Sigmoid colon (tissue), 4 donors: ENCODE measurements at regions not wholly inside any gene's neighbourhood (a gene's known extent, or its start where the extent isn't known, plus 50 kb on each side); places are given as distances from the start of the nearest gene placed in this dataset.
"Not testable (repeated sequence)": the region's sequence is repeated elsewhere in the genome, so short reads cannot be mapped to it uniquely, and the experiment has no call there.

ENCODE experiments used
- POLR2A ChIP-seq, 2 donors: fragments of 450-650 bp; IDR thresholded peaks; one replicate each; pipeline ENCODE4 v1.6.1; 2016; ENCODE audit warnings: antibody characterized with exemption in 2 of 2, mild to moderate bottlenecking in 2 of 2, moderate library complexity in 2 of 2
- POLR2AphosphoS5 ChIP-seq, 4 donors: sonication (generic); formaldehyde crosslinking; IDR thresholded peaks; one replicate each; pipeline ENCODE4 v1.6.1; 2017; ENCODE audit warnings: antibody characterized with exemption in 4 of 4
- TF ChIP-seq, protein P1 (sequence below), 4 experiments: fragments of 450-650 bp in 3 of 4; fragments of 200-600 bp in 1 of 4; IDR thresholded peaks; one replicate each; pipeline ENCODE4 v1.5.1; 2016 to 2019; ENCODE audit warnings: antibody characterized with exemption in 4 of 4, mild to moderate bottlenecking in 3 of 4, moderate library complexity in 2 of 4

DNA sequence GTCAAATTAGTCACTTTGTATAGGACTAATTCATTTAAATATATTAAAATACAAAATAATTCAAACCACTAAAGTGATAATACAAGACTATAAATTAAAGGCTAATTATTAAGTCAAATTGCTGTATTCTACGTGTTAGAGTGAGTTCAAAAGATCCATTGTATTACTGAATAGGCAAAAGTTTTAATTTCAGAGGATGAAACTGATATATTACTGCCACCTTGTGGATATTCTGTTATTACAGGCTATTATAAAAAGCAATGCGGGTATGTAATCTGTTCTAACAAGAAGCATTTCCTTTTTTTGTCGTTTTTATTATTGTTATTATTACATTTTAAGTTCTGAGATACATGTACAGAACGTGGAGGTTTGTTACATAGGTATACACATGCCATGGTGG is 66.7 kb upstream of the XKR3 start:
- TF ChIP-seq, protein P1, sequence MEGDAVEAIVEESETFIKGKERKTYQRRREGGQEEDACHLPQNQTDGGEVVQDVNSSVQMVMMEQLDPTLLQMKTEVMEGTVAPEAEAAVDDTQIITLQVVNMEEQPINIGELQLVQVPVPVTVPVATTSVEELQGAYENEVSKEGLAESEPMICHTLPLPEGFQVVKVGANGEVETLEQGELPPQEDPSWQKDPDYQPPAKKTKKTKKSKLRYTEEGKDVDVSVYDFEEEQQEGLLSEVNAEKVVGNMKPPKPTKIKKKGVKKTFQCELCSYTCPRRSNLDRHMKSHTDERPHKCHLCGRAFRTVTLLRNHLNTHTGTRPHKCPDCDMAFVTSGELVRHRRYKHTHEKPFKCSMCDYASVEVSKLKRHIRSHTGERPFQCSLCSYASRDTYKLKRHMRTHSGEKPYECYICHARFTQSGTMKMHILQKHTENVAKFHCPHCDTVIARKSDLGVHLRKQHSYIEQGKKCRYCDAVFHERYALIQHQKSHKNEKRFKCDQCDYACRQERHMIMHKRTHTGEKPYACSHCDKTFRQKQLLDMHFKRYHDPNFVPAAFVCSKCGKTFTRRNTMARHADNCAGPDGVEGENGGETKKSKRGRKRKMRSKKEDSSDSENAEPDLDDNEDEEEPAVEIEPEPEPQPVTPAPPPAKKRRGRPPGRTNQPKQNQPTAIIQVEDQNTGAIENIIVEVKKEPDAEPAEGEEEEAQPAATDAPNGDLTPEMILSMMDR (IDR thresholded peaks at IDR 0.05) = peak in 3 of 4 experiments; percentile 13 to 43 (median 42)
- TF ChIP-seq POLR2A, POLR2AphosphoS5 (IDR thresholded peaks at IDR 0.05): not testable (repeated sequence)
